ENCODE measurements at regions not wholly inside any gene's neighbourhood (a gene's known extent, or its start where the extent isn't known, plus 50 kb on each side); places are given as distances from the start of the nearest gene placed in this dataset.

DNA sequence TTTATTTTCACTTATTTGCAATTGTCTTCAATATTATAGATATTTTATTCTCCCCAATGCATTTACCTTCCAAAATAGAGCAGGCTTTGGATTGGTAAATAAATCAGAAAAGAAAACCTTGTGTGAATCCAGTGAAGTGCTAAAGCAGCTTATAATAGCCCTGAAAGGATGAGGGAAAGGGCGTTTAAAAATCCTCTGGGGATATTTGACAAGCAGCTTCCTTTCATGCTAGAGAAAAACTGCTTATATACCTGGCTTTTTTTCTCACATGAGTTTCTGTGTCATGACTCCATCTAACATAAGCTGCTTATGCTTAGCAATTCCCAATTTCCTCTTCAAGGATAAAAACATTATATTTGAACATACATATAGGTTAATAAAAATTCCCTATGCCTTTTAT is 221.6 kb upstream of the SEMA3E start:
- Histone ChIP-seq H3K4me3 (ENCODE audit: low read depth, low read length, poor library complexity, severe bottlenecking) (no peak overlapping the region), H3K27ac (ENCODE audit: low read depth, low read length, poor library complexity, severe bottlenecking) (no peak overlapping the region), H3K9me3 (ENCODE audit: low read depth, low read length, poor library complexity, severe bottlenecking) (no peaks in the 10 kb centered on the region), H3K36me3 (ENCODE audit: insufficient read depth, low read length, poor library complexity, severe bottlenecking) (no peaks in the 10 kb centered on the region), H3K27me3 (replicated peaks; ENCODE audit: insufficient read depth, low read depth, low read length, poor library complexity) (no peaks in the 10 kb centered on the region), H3K4me1 (ENCODE audit: insufficient read depth, low read length, poor library complexity, severe bottlenecking) (no peaks in the 10 kb centered on the region)
- ChIA-PET POLR2A (ENCODE audit: low non-redundant PET) (no interaction called here), CTCF (no interaction called here)
- no peak for DNase-seq (ENCODE audit: low spot score)
- BruUV-seq (replicated peaks), result no TSS peak
- intact Hi-C loops (cut with micrococcal nuclease; ENCODE audit: unreplicated experiment), result no loop called here
- TF ChIP-seq CTCF (conservative IDR thresholded peaks at IDR 0.05; ENCODE audit: low read depth, low read length) (no peak), EZH2 (IDR thresholded peaks at IDR 0.05; ENCODE audit: borderline replicate concordance, low read depth, low read length, poor library complexity, severe bottlenecking) (no peak)

DNA sequence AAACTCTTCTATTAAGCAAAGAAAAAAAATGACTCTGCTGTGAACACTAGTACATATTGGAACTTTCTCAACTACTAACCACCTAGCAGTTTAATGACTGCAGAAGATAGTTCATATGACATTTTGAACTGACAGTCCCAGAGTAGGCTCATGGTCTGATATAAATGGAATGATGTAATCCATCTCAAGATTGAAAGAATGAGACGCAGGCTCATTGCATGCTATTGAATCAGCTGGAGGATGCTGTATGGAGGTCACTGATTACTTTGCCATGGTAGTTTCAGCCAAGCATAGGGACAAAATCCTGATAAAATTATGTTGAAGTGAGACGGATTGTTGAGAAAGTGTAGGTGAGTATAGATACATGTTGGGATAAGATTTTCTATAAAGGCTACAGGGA is 217.6 kb upstream of the SEMA3E start:
- intact Hi-C loops (cut with micrococcal nuclease; ENCODE audit: unreplicated experiment), result no loop called here
- TF ChIP-seq EZH2 (IDR thresholded peaks at IDR 0.05; ENCODE audit: borderline replicate concordance, low read depth, low read length, poor library complexity, severe bottlenecking) (no peak), CTCF (conservative IDR thresholded peaks at IDR 0.05; ENCODE audit: low read depth, low read length) (no peak)
- Histone ChIP-seq H3K4me3 (ENCODE audit: low read depth, low read length, poor library complexity, severe bottlenecking) (no peak overlapping the region), H3K27me3 (replicated peaks; ENCODE audit: insufficient read depth, low read depth, low read length, poor library complexity) (no peaks in the 10 kb centered on the region), H3K9me3 (ENCODE audit: low read depth, low read length, poor library complexity, severe bottlenecking) (no peaks in the 10 kb centered on the region), H3K27ac (ENCODE audit: low read depth, low read length, poor library complexity, severe bottlenecking) (no peak overlapping the region), H3K36me3 (ENCODE audit: insufficient read depth, low read length, poor library complexity, severe bottlenecking) (no peaks in the 10 kb centered on the region), H3K4me1 (ENCODE audit: insufficient read depth, low read length, poor library complexity, severe bottlenecking) (no peaks in the 10 kb centered on the region)
- no peak for DNase-seq (ENCODE audit: low spot score)
- CTCF ChIA-PET, result interaction anchor here (0.6 kb wide), 1 partner anchor 335 kb away, joined by 6 read pairs; no protein-coding TSS in a partner anchor
- POLR2A ChIA-PET (ENCODE audit: low non-redundant PET), result no interaction called here
- BruUV-seq (replicated peaks), result no TSS peak

- Histone ChIP-seq H3K4me1 (ENCODE audit: insufficient read depth, low read length, poor library complexity, severe bottlenecking) (no peaks in the 10 kb centered on the region), H3K9me3 (ENCODE audit: low read depth, low read length, poor library complexity, severe bottlenecking) (no peaks in the 10 kb centered on the region), H3K4me3 (ENCODE audit: low read depth, low read length, poor library complexity, severe bottlenecking) (no peak overlapping the region), H3K27ac (ENCODE audit: low read depth, low read length, poor library complexity, severe bottlenecking) (no peak overlapping the region), H3K36me3 (ENCODE audit: insufficient read depth, low read length, poor library complexity, severe bottlenecking) (no peaks in the 10 kb centered on the region), H3K27me3 (replicated peaks; ENCODE audit: insufficient read depth, low read depth, low read length, poor library complexity) (no peaks in the 10 kb centered on the region)
- no TSS peak for BruUV-seq (replicated peaks)
- CTCF ChIA-PET, result no interaction called here
- POLR2A ChIA-PET (ENCODE audit: low non-redundant PET), result no interaction called here
- TF ChIP-seq CTCF (conservative IDR thresholded peaks at IDR 0.05; ENCODE audit: low read depth, low read length) (no peak), EZH2 (IDR thresholded peaks at IDR 0.05; ENCODE audit: borderline replicate concordance, low read depth, low read length, poor library complexity, severe bottlenecking) (no peak)
- DNase-seq (ENCODE audit: low spot score), result no peak
- intact Hi-C loops (cut with micrococcal nuclease; ENCODE audit: unreplicated experiment), result no loop called here
These were observed 215.6 kb upstream of the SEMA3E start for GRCh38 chr7:83864551-83864950.
